Sigmoid colon (tissue), 4 donors: ENCODE measurements at regions not wholly inside any gene's neighbourhood (a gene's known extent, or its start where the extent isn't known, plus 50 kb on each side); places are given as distances from the start of the nearest gene placed in this dataset.

Experiments used
- POLR2AphosphoS5 ChIP-seq, 4 donors: sonication (generic); formaldehyde crosslinking; IDR thresholded peaks; one replicate each; pipeline ENCODE4 v1.6.1; 2017; ENCODE audit warnings: antibody characterized with exemption in 4 of 4
- TF ChIP-seq, protein P1 (sequence below), 4 experiments: fragments of 450-650 bp in 3 of 4; fragments of 200-600 bp in 1 of 4; IDR thresholded peaks; one replicate each; pipeline ENCODE4 v1.5.1; 2016 to 2019; ENCODE audit warnings: antibody characterized with exemption in 4 of 4, mild to moderate bottlenecking in 3 of 4, moderate library complexity in 2 of 4

DNA sequence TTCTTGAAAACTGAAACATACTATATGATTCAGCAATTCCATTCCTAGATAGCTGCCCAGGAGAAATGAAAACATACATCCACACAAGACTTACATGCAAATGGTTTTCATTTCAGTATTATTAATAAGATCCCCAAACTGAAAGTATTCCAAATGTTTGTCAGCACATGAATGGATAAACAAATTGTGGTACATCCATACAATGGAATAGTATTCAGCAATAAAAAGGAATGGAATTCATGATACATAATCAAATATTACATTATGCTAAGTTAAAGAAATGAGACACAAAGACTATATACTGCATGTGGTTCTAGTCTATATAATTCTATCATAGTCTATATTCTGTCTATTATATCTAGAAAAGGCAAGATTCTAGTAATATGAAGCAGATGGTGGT is 152.4 kb upstream of the KIT start:
- TF ChIP-seq, protein P1, sequence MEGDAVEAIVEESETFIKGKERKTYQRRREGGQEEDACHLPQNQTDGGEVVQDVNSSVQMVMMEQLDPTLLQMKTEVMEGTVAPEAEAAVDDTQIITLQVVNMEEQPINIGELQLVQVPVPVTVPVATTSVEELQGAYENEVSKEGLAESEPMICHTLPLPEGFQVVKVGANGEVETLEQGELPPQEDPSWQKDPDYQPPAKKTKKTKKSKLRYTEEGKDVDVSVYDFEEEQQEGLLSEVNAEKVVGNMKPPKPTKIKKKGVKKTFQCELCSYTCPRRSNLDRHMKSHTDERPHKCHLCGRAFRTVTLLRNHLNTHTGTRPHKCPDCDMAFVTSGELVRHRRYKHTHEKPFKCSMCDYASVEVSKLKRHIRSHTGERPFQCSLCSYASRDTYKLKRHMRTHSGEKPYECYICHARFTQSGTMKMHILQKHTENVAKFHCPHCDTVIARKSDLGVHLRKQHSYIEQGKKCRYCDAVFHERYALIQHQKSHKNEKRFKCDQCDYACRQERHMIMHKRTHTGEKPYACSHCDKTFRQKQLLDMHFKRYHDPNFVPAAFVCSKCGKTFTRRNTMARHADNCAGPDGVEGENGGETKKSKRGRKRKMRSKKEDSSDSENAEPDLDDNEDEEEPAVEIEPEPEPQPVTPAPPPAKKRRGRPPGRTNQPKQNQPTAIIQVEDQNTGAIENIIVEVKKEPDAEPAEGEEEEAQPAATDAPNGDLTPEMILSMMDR (IDR thresholded peaks at IDR 0.05) = no peak
- TF ChIP-seq POLR2AphosphoS5 (IDR thresholded peaks at IDR 0.05) = no peak
